ENCODE measurements at regions not wholly inside any gene's neighbourhood (a gene's known extent, or its start where the extent isn't known, plus 50 kb on each side); places are given as distances from the start of the nearest gene placed in this dataset.
"Not testable (repeated sequence)": the region's sequence is repeated elsewhere in the genome, so short reads cannot be mapped to it uniquely, and the experiment has no call there.

DNA sequence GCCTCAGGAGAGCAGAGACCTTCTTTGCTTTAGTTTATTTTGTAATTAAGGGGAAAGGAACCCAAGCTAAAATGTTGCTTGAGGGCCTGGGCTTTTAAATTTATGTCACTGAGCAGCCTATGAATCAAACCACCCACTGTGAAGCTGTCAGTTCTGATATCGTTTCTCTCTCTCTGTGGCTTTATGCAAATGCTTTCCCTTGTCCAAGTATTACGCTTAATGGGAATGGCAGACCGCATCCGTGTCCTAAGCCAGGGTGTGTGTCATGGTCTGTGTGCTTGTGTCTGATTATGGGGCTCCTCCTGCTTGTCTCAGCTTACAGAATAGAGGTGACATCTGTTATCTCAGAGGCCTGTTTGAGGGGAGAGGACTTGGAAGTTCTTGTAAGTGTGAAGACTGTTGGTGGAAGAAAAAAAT lies 82.4 kb downstream of the EBLN2 start:
- H3K27me3 ChIP-seq (ENCODE audit: insufficient read depth in 3 of 3, low read length in 2 of 3) = peaks cover 0 to 2% (median 0%) of the 10 kb centered on the region in 3 donors
- no peaks in the 10 kb centered on the region for H3K4me1 ChIP-seq
- TF ChIP-seq, protein P1, sequence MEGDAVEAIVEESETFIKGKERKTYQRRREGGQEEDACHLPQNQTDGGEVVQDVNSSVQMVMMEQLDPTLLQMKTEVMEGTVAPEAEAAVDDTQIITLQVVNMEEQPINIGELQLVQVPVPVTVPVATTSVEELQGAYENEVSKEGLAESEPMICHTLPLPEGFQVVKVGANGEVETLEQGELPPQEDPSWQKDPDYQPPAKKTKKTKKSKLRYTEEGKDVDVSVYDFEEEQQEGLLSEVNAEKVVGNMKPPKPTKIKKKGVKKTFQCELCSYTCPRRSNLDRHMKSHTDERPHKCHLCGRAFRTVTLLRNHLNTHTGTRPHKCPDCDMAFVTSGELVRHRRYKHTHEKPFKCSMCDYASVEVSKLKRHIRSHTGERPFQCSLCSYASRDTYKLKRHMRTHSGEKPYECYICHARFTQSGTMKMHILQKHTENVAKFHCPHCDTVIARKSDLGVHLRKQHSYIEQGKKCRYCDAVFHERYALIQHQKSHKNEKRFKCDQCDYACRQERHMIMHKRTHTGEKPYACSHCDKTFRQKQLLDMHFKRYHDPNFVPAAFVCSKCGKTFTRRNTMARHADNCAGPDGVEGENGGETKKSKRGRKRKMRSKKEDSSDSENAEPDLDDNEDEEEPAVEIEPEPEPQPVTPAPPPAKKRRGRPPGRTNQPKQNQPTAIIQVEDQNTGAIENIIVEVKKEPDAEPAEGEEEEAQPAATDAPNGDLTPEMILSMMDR (IDR thresholded peaks at IDR 0.05) = no peak
- ATAC-seq (peak in 2 of 4 donors; percentile 46 to 57), DNase-seq (no peak)
- no peaks in the 10 kb centered on the region for H3K9me3 ChIP-seq
- H3K4me3 ChIP-seq = no peak overlapping the region
- intact Hi-C loops (cut with DNase I) = no loop called here
- H3K36me3 ChIP-seq (ENCODE audit: insufficient read depth in 1 of 2, low read depth in 1 of 2) = no peaks in the 10 kb centered on the region
- WGBS, 3 donors = 25 to 49% (median 28%) methylated on average over 4 of the region's 4 CpGs
- no peak overlapping the region for H3K27ac ChIP-seq

DNA sequence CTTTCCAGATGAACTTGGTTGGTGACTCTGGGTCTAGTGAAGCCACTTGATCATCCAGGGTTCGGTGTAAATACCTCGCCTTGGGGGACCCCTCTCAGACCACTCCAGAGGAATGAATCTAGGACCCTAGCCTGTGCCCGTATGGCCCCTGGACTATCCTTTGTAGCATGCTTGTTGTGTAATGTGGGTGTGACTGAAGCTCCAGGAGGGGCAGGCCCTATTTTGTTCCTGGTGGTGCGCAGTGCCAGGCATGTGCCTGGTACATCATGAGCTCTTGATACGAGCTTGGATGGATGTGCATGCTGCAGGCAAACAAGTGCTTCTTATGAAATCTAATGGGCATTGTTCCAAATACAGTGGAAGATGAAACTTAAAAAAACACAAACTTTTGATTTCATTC lies 82.8 kb downstream of the EBLN2 start:
- TF ChIP-seq, protein P1 (IDR thresholded peaks at IDR 0.05) = no peak
- DNase-seq (peak; percentile 23 to 80), ATAC-seq (peak in 3 of 4 donors; percentile 43 to 70 (median 65))
- no peaks in the 10 kb centered on the region for H3K9me3 ChIP-seq
- H3K27ac ChIP-seq = no peak overlapping the region
- no peaks in the 10 kb centered on the region for H3K36me3 ChIP-seq (ENCODE audit: insufficient read depth in 1 of 2, low read depth in 1 of 2)
- intact Hi-C loops (cut with DNase I) = no loop called here
- 58 to 71% (median 59%) methylated on average over 5 of the region's 5 CpGs for WGBS, 3 donors
- H3K4me3 ChIP-seq = no peak overlapping the region
- H3K27me3 ChIP-seq (ENCODE audit: insufficient read depth in 3 of 3, low read length in 2 of 3) = peaks cover 0 to 2% (median 0%) of the 10 kb centered on the region in 3 donors
- H3K4me1 ChIP-seq = no peaks in the 10 kb centered on the region

DNA sequence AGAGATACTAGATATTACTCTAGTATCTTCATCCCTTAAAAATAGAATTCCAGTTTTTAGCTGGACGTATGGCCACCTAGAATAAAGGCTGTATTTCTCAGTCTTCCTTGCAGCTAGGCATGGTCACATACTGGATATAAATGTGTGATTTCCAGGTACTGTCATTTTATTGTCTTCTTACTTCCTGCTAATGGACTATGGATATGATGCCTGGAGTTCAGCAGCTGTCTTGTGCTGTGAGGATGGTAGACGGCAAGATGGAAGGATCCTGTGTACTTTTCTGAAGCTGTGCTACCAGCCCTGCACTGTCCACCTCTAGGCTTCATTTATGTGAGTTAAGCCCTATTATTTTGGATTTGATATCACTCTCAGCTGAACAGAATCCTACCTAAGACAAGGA lies 83.4 kb downstream of the EBLN2 start:
- Histone ChIP-seq H3K36me3 (ENCODE audit: insufficient read depth in 1 of 2, low read depth in 1 of 2) (no peaks in the 10 kb centered on the region), H3K4me1 (no peaks in the 10 kb centered on the region), H3K27ac (no peak overlapping the region), H3K9me3 (no peaks in the 10 kb centered on the region), H3K27me3 (ENCODE audit: insufficient read depth in 3 of 3, low read length in 2 of 3) (peaks cover 0 to 2% (median 0%) of the 10 kb centered on the region in 3 donors), H3K4me3 (no peak overlapping the region)
- TF ChIP-seq, protein P1 (IDR thresholded peaks at IDR 0.05) = no peak
- intact Hi-C loops (cut with DNase I) = no loop called here
- ATAC-seq (no peak), DNase-seq (no peak)
- WGBS, 3 donors = 87 to 94% (median 90%) methylated on average over 2 of the region's 2 CpGs

DNA sequence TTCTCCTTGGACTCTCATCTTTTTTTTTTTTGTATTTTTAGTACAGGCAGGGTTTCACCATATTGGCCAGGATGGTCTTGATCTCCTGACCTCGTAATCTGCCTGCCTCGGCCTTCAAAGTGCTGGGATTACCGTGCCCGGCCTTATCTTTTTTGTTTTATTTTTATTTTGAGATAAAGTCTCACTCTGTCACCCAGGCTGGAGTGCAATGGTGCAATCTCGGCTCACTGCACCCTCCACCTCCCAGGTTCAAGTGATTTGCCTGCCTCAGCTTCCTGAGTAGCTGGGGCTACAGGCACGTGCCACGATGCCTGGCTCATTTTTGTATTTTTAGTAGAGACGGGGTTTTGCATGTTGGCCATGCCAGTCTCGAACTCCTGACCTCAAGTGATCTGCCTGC lies 86.0 kb downstream of the EBLN2 start:
- H3K9me3 ChIP-seq; ATAC-seq; H3K27ac ChIP-seq; H3K4me3 ChIP-seq; intact Hi-C loops (cut with DNase I); H3K4me1 ChIP-seq; DNase-seq; H3K36me3 ChIP-seq (ENCODE audit: insufficient read depth in 1 of 2, low read depth in 1 of 2); H3K27me3 ChIP-seq (ENCODE audit: insufficient read depth in 3 of 3, low read length in 2 of 3): not testable (repeated sequence)
- 67 to 79% (median 72%) methylated on average over 9 of the region's 9 CpGs for WGBS, 3 donors

DNA sequence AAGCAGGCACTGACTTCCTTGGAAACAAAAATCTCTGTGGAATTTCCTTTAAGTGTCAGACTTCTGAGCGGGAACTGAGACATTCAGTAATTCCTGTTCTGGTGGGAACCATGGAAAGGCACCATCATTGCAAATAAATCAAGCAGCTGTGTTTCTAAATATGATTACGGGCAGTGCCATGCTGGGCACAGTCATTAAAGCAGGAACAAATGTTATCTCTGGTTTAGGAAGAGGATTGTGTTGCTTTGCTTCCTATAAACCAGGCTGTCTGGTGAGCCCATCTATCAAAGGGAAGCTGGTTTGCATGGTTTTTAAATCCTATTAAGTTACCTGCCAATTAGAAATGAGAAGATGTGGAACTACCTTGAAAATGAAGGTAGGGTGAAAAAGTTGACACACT lies 86.7 kb downstream of the EBLN2 start:
- Histone ChIP-seq H3K4me1 (no peaks in the 10 kb centered on the region), H3K9me3 (no peaks in the 10 kb centered on the region), H3K27me3 (ENCODE audit: insufficient read depth in 3 of 3, low read length in 2 of 3) (no peaks in the 10 kb centered on the region), H3K36me3 (ENCODE audit: insufficient read depth in 1 of 2, low read depth in 1 of 2) (no peaks in the 10 kb centered on the region), H3K4me3 (no peak overlapping the region), H3K27ac (no peak overlapping the region)
- TF ChIP-seq, protein P1 (IDR thresholded peaks at IDR 0.05) = no peak
- ATAC-seq = no peak
- intact Hi-C loops (cut with DNase I) = no loop called here
- 30 to 47% (median 32%) methylated on average over 2 of the region's 2 CpGs for WGBS, 3 donors
- no peak for DNase-seq

Measured in psoas muscle (tissue), 7 donors.